Psoas muscle (tissue), 7 donors: ENCODE measurements at regions not wholly inside any gene's neighbourhood (a gene's known extent, or its start where the extent isn't known, plus 50 kb on each side); places are given as distances from the start of the nearest gene placed in this dataset.
A peak's percentile ranks its signal among the peaks of the same experiment; 100 is the strongest.

Experiments used
- ATAC-seq, 4 donors: fragments of 200-7000 bp; cut with Tn5 transposase; one replicate each; pipeline ENCODE4 v1.9.1; 2020; ENCODE audit warnings: moderate library complexity in 3 of 4, mild to moderate bottlenecking in 2 of 4
- DNase-seq, 2 donors: peaks; one replicate each; pipeline ENCODE4 v3.0.0-alpha.2; 2020
- H3K27ac ChIP-seq: fragments of 200-600 bp; one replicate; pipeline ENCODE4 v1.8.0; 2022
- H3K27me3 ChIP-seq, 3 donors: fragments of 200-600 bp in 1 of 3; one replicate each; pipeline versions ENCODE4 v1.6.1 to v1.8.0; 2013 to 2022; ENCODE audit warnings: low read length in 2 of 3, mild to moderate bottlenecking in 2 of 3, moderate library complexity in 1 of 3; ENCODE audit not compliant: insufficient read depth in 3 of 3
- H3K36me3 ChIP-seq, 2 donors: fragments of 200-600 bp in 1 of 2; one replicate each; pipeline versions ENCODE4 v1.6.1 to v1.8.0; 2013 to 2022; ENCODE audit warnings: low read depth in 1 of 2, mild to moderate bottlenecking in 1 of 2, moderate library complexity in 1 of 2; ENCODE audit not compliant: insufficient read depth in 1 of 2
- H3K4me1 ChIP-seq: fragments of 200-600 bp; one replicate; pipeline ENCODE4 v1.8.0; 2022
- H3K4me3 ChIP-seq: fragments of 200-600 bp; one replicate; pipeline ENCODE4 v1.8.0; 2022; ENCODE audit warnings: mild to moderate bottlenecking
- H3K9me3 ChIP-seq: fragments of 200-600 bp; one replicate; pipeline ENCODE4 v1.8.0; 2022
- WGBS, 3 donors: extraction: QIAGEN DNeasy Blood & Tissue Kit; methylation state at CpG; one replicate each; pipeline versions ENCODE4 v1.1.6 to v1.1.7; 2013; 5-methylcytosine and 5-hydroxymethylcytosine counted together
- intact Hi-C, 2 donors: fragments of 100-400 bp; cut with DNase I; formaldehyde crosslinking; loops; one replicate each; pipeline versions ENCODE4 v1.11.0 to v1.14.2; 2022
- TF ChIP-seq, protein P1 (sequence below): fragments of 200-600 bp; IDR thresholded peaks from one replicate; pipeline ENCODE4 v1.8.0; 2022; ENCODE audit warnings: antibody characterized with exemption
- donor health status: healthy with polysubstance abuse.
- donor health status: DM: no; HTN: no; CAD: no; lungs with moderate emphysema.
- donor health status: Bipolar disorder and iron deficiency.
- donor health status: healthy.
- donor health status: DM: yes; HTN: yes; CAD: no.
- donor health status: DM: no; HTN: no; CAD: no.
- donor health status: DM: yes; HTN: yes; CAD: no.

GRCh38 chr1:56147034-56147433 lies 432.3 kb downstream of the PLPP3 start:
- Histone ChIP-seq H3K36me3 (no peaks in the 10 kb centered on the region), H3K27ac (no peak overlapping the region), H3K4me3 (no peak overlapping the region), H3K4me1 (peaks cover 13% of the 10 kb centered on the region), H3K27me3 (no peaks in the 10 kb centered on the region), H3K9me3 (no peaks in the 10 kb centered on the region)
- TF ChIP-seq, protein P1, sequence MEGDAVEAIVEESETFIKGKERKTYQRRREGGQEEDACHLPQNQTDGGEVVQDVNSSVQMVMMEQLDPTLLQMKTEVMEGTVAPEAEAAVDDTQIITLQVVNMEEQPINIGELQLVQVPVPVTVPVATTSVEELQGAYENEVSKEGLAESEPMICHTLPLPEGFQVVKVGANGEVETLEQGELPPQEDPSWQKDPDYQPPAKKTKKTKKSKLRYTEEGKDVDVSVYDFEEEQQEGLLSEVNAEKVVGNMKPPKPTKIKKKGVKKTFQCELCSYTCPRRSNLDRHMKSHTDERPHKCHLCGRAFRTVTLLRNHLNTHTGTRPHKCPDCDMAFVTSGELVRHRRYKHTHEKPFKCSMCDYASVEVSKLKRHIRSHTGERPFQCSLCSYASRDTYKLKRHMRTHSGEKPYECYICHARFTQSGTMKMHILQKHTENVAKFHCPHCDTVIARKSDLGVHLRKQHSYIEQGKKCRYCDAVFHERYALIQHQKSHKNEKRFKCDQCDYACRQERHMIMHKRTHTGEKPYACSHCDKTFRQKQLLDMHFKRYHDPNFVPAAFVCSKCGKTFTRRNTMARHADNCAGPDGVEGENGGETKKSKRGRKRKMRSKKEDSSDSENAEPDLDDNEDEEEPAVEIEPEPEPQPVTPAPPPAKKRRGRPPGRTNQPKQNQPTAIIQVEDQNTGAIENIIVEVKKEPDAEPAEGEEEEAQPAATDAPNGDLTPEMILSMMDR, result no peak
- WGBS, 3 donors, result 58 to 63% (median 63%) methylated on average over 2 of the region's 2 CpGs
- intact Hi-C loops, result no loop called here
- DNase-seq, result no peak
- peak in 1 of 4 donors; percentile 26 for ATAC-seq

- H3K4me3 ChIP-seq, result no peak overlapping the region
- TF ChIP-seq, protein P1, result no peak
- ATAC-seq (peak; percentile 71 to 84 (median 79)), DNase-seq (no peak)
- peaks cover 13% of the 10 kb centered on the region for H3K4me1 ChIP-seq
- 51 to 58% (median 54%) methylated on average over 2 of the region's 2 CpGs for WGBS, 3 donors
- no peaks in the 10 kb centered on the region for H3K27me3 ChIP-seq
- H3K27ac ChIP-seq, result no peak overlapping the region
- no peaks in the 10 kb centered on the region for H3K36me3 ChIP-seq
- no peaks in the 10 kb centered on the region for H3K9me3 ChIP-seq
- intact Hi-C loops, result no loop called here
Measured at GRCh38 chr1:56146449-56146848, 432.9 kb downstream of the PLPP3 start.

- no peaks in the 10 kb centered on the region for H3K27me3 ChIP-seq
- no peaks in the 10 kb centered on the region for H3K9me3 ChIP-seq
- ATAC-seq, result no peak
- H3K4me1 ChIP-seq, result peaks cover 13% of the 10 kb centered on the region
- no peak overlapping the region for H3K4me3 ChIP-seq
- intact Hi-C loops, result no loop called here
- H3K36me3 ChIP-seq, result no peaks in the 10 kb centered on the region
- DNase-seq, result no peak
- TF ChIP-seq, protein P1, result no peak
- H3K27ac ChIP-seq, result no peak overlapping the region
- 86 to 90% (median 88%) methylated on average over 1 of the region's 1 CpG for WGBS, 3 donors
Measured at GRCh38 chr1:56145581-56145980, 433.8 kb downstream of the PLPP3 start.

DNA sequence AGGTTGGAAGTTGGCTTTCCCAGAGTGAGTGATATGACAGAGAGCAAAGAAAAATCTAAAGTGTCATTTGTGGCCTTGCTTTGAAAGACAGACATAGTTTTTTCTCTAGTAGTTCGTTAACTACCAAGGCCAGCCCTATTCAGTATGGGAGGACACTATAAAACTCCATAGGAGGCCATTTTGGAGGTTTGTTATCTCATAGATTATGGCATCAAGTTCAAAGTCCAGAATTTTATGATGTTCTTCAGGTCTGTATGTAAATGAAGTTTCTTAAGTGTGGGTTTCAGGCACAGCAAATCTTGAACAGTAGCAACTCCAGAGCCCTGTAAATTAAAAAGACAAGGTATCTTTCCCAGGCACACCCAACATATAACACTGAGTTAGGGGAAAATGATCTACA lies 437.1 kb downstream of the PLPP3 start:
- 88 to 100% (median 97%) methylated on average over 1 of the region's 1 CpG for WGBS, 3 donors
- no peak for DNase-seq
- no peak for ATAC-seq
- no peaks in the 10 kb centered on the region for H3K9me3 ChIP-seq
- H3K4me3 ChIP-seq, result no peak overlapping the region
- H3K27ac ChIP-seq, result no peak overlapping the region
- H3K4me1 ChIP-seq, result peaks cover 13% of the 10 kb centered on the region
- H3K36me3 ChIP-seq, result no peaks in the 10 kb centered on the region
- no peaks in the 10 kb centered on the region for H3K27me3 ChIP-seq
- intact Hi-C loops, result no loop called here
- TF ChIP-seq, protein P1, result no peak

DNA sequence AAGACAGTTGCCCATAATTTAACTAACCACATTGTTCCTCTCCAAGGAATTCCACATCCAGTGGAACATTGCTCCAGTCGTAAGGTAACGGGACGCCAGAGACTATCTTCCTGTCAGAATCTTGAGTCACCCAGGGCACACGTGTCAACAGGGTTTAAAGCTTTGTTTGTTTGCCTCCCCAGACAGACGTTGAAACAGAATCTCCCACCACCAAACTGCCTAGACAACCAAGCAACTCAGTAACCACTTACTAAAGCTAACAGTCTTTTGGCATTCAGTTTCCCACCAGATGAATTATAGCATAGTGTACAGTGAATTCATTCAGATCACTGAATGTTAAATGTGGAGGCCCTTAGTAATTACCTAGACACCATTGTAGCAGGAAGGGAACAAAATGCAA lies 439.5 kb downstream of the PLPP3 start:
- no peak overlapping the region for H3K4me3 ChIP-seq
- H3K27me3 ChIP-seq, result no peaks in the 10 kb centered on the region
- ATAC-seq (no peak), DNase-seq (no peak)
- TF ChIP-seq, protein P1, result no peak
- H3K27ac ChIP-seq, result no peak overlapping the region
- WGBS, 3 donors, result 64 to 86% (median 67%) methylated on average over 5 of the region's 5 CpGs
- no peaks in the 10 kb centered on the region for H3K9me3 ChIP-seq
- H3K4me1 ChIP-seq, result peaks cover 11% of the 10 kb centered on the region
- H3K36me3 ChIP-seq, result no peaks in the 10 kb centered on the region
- intact Hi-C loops, result no loop called here
